ENCODE measurements at regions not wholly inside any gene's neighbourhood (a gene's known extent, or its start where the extent isn't known, plus 50 kb on each side); places are given as distances from the start of the nearest gene placed in this dataset.

GRCh38 chr5:18876565-18876964, 1111.4 kb downstream of the CDH18 start:
- intact Hi-C loops (cut with DNase I) = no loop called here
- Histone ChIP-seq H3K36me3 (ENCODE audit: control insufficient read depth in 1 of 2, insufficient read depth in 2 of 2, low read length in 1 of 2) (no peaks in the 10 kb centered on the region), H3K4me3 (ENCODE audit: low read length in 2 of 2) (no peak overlapping the region), H3K27ac (ENCODE audit: low read depth in 1 of 2, low read length in 2 of 2) (no peak overlapping the region), H3K9me3 (ENCODE audit: control insufficient read depth, low read length) (no peaks in the 10 kb centered on the region), H3K27me3 (ENCODE audit: control insufficient read depth in 1 of 2, insufficient read depth in 2 of 2, low read length in 1 of 2) (no peaks in the 10 kb centered on the region), H3K4me1 (ENCODE audit: control insufficient read depth in 1 of 2, insufficient read depth in 2 of 2, low read length in 2 of 2) (no peaks in the 10 kb centered on the region)
- WGBS, 2 donors = 73 to 76% methylated on average over 1 of the region's 1 CpG
- DNase-seq (no peak), ATAC-seq (ENCODE audit: low FRiP score) (no peak)

DNA sequence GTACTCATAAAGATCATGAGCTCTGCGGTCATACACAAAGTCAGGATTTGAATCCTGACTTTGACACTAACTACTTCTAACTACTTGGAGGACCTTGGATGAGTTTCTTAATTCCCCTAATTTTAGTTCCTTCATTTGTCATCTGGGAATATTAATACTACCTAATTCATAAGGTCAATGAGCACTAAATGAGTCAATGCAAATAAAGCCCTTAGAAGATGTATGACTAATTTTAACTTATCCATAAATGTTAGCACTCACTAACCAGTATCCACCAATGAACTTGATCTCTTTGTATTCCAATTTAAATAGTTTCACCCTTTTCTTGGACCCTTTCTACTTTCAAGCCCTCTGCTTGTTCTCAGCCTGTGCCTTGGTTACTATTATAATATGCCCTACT, 1106.4 kb downstream of the CDH18 start:
- intact Hi-C loops (cut with DNase I) = no loop called here
- ATAC-seq (ENCODE audit: low FRiP score) (no peak), DNase-seq (no peak)
- Histone ChIP-seq H3K9me3 (ENCODE audit: control insufficient read depth, low read length) (no peaks in the 10 kb centered on the region), H3K27me3 (ENCODE audit: control insufficient read depth in 1 of 2, insufficient read depth in 2 of 2, low read length in 1 of 2) (no peaks in the 10 kb centered on the region), H3K27ac (ENCODE audit: low read depth in 1 of 2, low read length in 2 of 2) (no peak overlapping the region), H3K4me1 (ENCODE audit: control insufficient read depth in 1 of 2, insufficient read depth in 2 of 2, low read length in 2 of 2) (no peaks in the 10 kb centered on the region), H3K36me3 (ENCODE audit: control insufficient read depth in 1 of 2, insufficient read depth in 2 of 2, low read length in 1 of 2) (no peaks in the 10 kb centered on the region), H3K4me3 (ENCODE audit: low read length in 2 of 2) (no peak overlapping the region)
- WGBS, 2 donors = 96 to 100% methylated on average over 1 of the region's 1 CpG

DNA sequence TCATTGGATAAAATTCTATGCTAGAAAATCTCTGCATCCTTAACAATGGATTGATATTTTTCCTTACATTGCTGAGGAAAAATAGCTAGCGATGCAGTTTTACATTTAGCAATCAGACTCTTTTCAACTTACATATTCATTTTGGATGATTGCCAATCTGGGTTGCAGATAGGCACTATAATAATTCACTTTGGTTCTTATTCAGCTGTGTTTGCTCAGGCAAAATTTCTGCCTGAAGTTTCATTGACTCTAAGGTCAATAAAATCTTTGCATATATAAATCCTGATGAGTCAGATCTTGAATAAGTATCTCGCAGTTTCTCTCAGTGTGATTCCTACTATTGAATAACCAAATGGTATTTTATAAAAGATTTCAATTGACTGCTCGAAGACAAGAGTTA, 1105.8 kb downstream of the CDH18 start:
- ATAC-seq (ENCODE audit: low FRiP score) (no peak), DNase-seq (no peak)
- Histone ChIP-seq H3K4me3 (ENCODE audit: low read length in 2 of 2) (no peak overlapping the region), H3K4me1 (ENCODE audit: control insufficient read depth in 1 of 2, insufficient read depth in 2 of 2, low read length in 2 of 2) (no peaks in the 10 kb centered on the region), H3K27me3 (ENCODE audit: control insufficient read depth in 1 of 2, insufficient read depth in 2 of 2, low read length in 1 of 2) (no peaks in the 10 kb centered on the region), H3K36me3 (ENCODE audit: control insufficient read depth in 1 of 2, insufficient read depth in 2 of 2, low read length in 1 of 2) (no peaks in the 10 kb centered on the region), H3K27ac (ENCODE audit: low read depth in 1 of 2, low read length in 2 of 2) (no peak overlapping the region), H3K9me3 (ENCODE audit: control insufficient read depth, low read length) (no peaks in the 10 kb centered on the region)
- intact Hi-C loops (cut with DNase I) = no loop called here
- WGBS, 2 donors = 30 to 39% methylated on average over 3 of the region's 3 CpGs

DNA sequence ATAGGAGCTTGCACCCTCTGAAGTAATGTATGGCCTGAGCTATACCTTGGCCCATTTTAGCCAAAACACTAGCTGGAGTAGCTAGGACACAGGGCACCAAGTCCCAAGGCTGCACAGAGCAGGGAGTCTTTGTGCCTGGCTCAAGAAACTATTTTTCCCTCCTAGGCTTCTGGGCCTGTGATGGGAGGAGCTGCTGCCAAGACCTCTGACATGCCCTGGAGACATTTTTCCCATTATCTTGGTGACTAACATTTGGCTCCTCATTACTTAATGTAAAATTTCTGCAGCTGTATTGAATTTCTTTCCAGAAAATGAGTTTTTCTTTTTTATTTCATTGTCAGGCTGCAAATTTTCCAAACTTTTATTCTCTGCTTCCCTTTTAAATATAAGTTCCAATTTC, 1099.2 kb downstream of the CDH18 start:
- no peaks in the 10 kb centered on the region for H3K27me3 ChIP-seq (ENCODE audit: control insufficient read depth in 1 of 2, insufficient read depth in 2 of 2, low read length in 1 of 2)
- DNase-seq (no peak), ATAC-seq (ENCODE audit: low FRiP score) (peak; percentile 29)
- intact Hi-C loops (cut with DNase I) = no loop called here
- no peak overlapping the region for H3K27ac ChIP-seq (ENCODE audit: low read depth in 1 of 2, low read length in 2 of 2)
- no peak overlapping the region for H3K4me3 ChIP-seq (ENCODE audit: low read length in 2 of 2)
- no peaks in the 10 kb centered on the region for H3K4me1 ChIP-seq (ENCODE audit: control insufficient read depth in 1 of 2, insufficient read depth in 2 of 2, low read length in 2 of 2)
- no peaks in the 10 kb centered on the region for H3K9me3 ChIP-seq (ENCODE audit: control insufficient read depth, low read length)
- H3K36me3 ChIP-seq (ENCODE audit: control insufficient read depth in 1 of 2, insufficient read depth in 2 of 2, low read length in 1 of 2) = no peaks in the 10 kb centered on the region

DNA sequence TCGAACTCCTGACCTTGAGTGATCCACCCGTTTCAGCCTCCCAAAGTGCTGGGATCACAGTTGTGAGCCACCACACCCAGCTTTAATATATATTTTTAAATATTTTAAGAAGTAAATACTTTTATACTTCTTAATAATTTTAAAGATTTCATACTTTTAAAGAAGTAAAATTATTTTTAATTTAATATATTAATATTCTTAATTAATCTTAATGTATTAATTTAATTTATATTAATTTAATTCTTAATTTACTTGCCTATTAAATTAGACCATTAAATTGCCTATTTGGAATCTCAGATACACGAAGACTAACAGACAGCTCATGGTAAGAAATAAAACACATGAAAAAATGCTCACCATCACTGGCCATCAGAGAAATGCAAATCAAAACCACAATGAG, 1087.4 kb downstream of the CDH18 start:
- Histone ChIP-seq H3K27ac (ENCODE audit: low read depth in 1 of 2, low read length in 2 of 2) (no peak overlapping the region), H3K4me1 (ENCODE audit: control insufficient read depth in 1 of 2, insufficient read depth in 2 of 2, low read length in 2 of 2) (no peaks in the 10 kb centered on the region)

GRCh38 chr5:18920966-18921365, 1067.0 kb downstream of the CDH18 start:
- intact Hi-C loops (cut with DNase I) = no loop called here
- Histone ChIP-seq H3K4me1 (ENCODE audit: control insufficient read depth in 1 of 2, insufficient read depth in 2 of 2, low read length in 2 of 2) (no peaks in the 10 kb centered on the region), H3K27me3 (ENCODE audit: control insufficient read depth in 1 of 2, insufficient read depth in 2 of 2, low read length in 1 of 2) (no peaks in the 10 kb centered on the region), H3K9me3 (ENCODE audit: control insufficient read depth, low read length) (no peaks in the 10 kb centered on the region), H3K36me3 (ENCODE audit: control insufficient read depth in 1 of 2, insufficient read depth in 2 of 2, low read length in 1 of 2) (no peaks in the 10 kb centered on the region), H3K27ac (ENCODE audit: low read depth in 1 of 2, low read length in 2 of 2) (no peak overlapping the region), H3K4me3 (ENCODE audit: low read length in 2 of 2) (no peak overlapping the region)
- ATAC-seq (ENCODE audit: low FRiP score) (no peak), DNase-seq (no peak)
- 68 to 71% methylated on average over 5 of the region's 5 CpGs for WGBS, 2 donors

More for the DNA sequence above, 1087.4 kb downstream of the CDH18 start:
- DNase-seq = no peak
- Histone ChIP-seq H3K9me3 (ENCODE audit: control insufficient read depth, low read length) (no peaks in the 10 kb centered on the region), H3K4me3 (ENCODE audit: low read length in 2 of 2) (no peak overlapping the region), H3K27me3 (ENCODE audit: control insufficient read depth in 1 of 2, insufficient read depth in 2 of 2, low read length in 1 of 2) (no peaks in the 10 kb centered on the region), H3K36me3 (ENCODE audit: control insufficient read depth in 1 of 2, insufficient read depth in 2 of 2, low read length in 1 of 2) (no peaks in the 10 kb centered on the region)
- WGBS, 2 donors = 71 to 77% methylated on average over 3 of the region's 3 CpGs
- intact Hi-C loops (cut with DNase I) = no loop called here
- ATAC-seq (ENCODE audit: low FRiP score) = no peak

GRCh38 chr5:18932081-18932480, 1055.9 kb downstream of the CDH18 start:
- H3K27ac ChIP-seq (ENCODE audit: low read depth in 1 of 2, low read length in 2 of 2) = no peak overlapping the region
- H3K9me3 ChIP-seq (ENCODE audit: control insufficient read depth, low read length) = no peaks in the 10 kb centered on the region
- ATAC-seq (ENCODE audit: low FRiP score) (no peak), DNase-seq (no peak)
- H3K4me3 ChIP-seq (ENCODE audit: low read length in 2 of 2) = no peak overlapping the region
- WGBS, 2 donors = 69 to 80% methylated on average over 2 of the region's 2 CpGs
- intact Hi-C loops (cut with DNase I) = no loop called here
- no peaks in the 10 kb centered on the region for H3K36me3 ChIP-seq (ENCODE audit: control insufficient read depth in 1 of 2, insufficient read depth in 2 of 2, low read length in 1 of 2)
- H3K4me1 ChIP-seq (ENCODE audit: control insufficient read depth in 1 of 2, insufficient read depth in 2 of 2, low read length in 2 of 2) = no peaks in the 10 kb centered on the region
- H3K27me3 ChIP-seq (ENCODE audit: control insufficient read depth in 1 of 2, insufficient read depth in 2 of 2, low read length in 1 of 2) = no peaks in the 10 kb centered on the region

GRCh38 chr5:18944771-18945170, 1043.2 kb downstream of the CDH18 start:
- ATAC-seq (ENCODE audit: low FRiP score) = no peak
- intact Hi-C loops (cut with DNase I) = no loop called here
- DNase-seq = no peak
- H3K36me3 ChIP-seq (ENCODE audit: control insufficient read depth in 1 of 2, insufficient read depth in 2 of 2, low read length in 1 of 2) = no peaks in the 10 kb centered on the region
- H3K27me3 ChIP-seq (ENCODE audit: control insufficient read depth in 1 of 2, insufficient read depth in 2 of 2, low read length in 1 of 2) = no peaks in the 10 kb centered on the region
- no peak overlapping the region for H3K4me3 ChIP-seq (ENCODE audit: low read length in 2 of 2)
- H3K27ac ChIP-seq (ENCODE audit: low read depth in 1 of 2, low read length in 2 of 2) = no peak overlapping the region
- WGBS, 2 donors = 78 to 83% methylated on average over 5 of the region's 5 CpGs
- no peaks in the 10 kb centered on the region for H3K9me3 ChIP-seq (ENCODE audit: control insufficient read depth, low read length)
- H3K4me1 ChIP-seq (ENCODE audit: control insufficient read depth in 1 of 2, insufficient read depth in 2 of 2, low read length in 2 of 2) = no peaks in the 10 kb centered on the region

DNA sequence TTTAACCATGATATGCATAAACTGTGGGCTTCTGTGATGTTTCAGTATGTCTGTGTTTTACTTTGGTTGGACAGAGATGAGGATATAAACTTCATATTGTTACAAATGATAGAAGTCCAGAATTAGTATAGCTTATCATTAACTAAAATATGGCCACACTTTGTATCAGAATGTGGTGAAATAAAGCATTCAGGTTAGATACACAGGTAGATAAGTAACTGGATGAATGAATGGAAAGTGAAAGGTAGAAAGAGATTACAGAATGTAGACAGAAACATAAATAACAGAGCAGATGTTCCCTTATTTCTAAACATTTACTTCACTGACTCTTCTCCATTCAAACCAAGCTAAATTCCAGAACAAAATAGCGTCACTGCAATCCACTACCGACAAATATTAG, 1033.8 kb downstream of the CDH18 start:
- no peaks in the 10 kb centered on the region for H3K27me3 ChIP-seq (ENCODE audit: control insufficient read depth in 1 of 2, insufficient read depth in 2 of 2, low read length in 1 of 2)
- DNase-seq (no peak), ATAC-seq (ENCODE audit: low FRiP score) (no peak)
- no peak overlapping the region for H3K4me3 ChIP-seq (ENCODE audit: low read length in 2 of 2)
- no peaks in the 10 kb centered on the region for H3K36me3 ChIP-seq (ENCODE audit: control insufficient read depth in 1 of 2, insufficient read depth in 2 of 2, low read length in 1 of 2)
- WGBS, 2 donors = 11 to 22% methylated on average over 2 of the region's 2 CpGs
- intact Hi-C loops (cut with DNase I) = no loop called here
- H3K4me1 ChIP-seq (ENCODE audit: control insufficient read depth in 1 of 2, insufficient read depth in 2 of 2, low read length in 2 of 2) = no peaks in the 10 kb centered on the region
- H3K9me3 ChIP-seq (ENCODE audit: control insufficient read depth, low read length) = no peaks in the 10 kb centered on the region
- H3K27ac ChIP-seq (ENCODE audit: low read depth in 1 of 2, low read length in 2 of 2) = no peak overlapping the region

All from aorta (tissue), 5 donors.